Ascending aorta (tissue), 2 donors: ENCODE measurements at regions not wholly inside any gene's neighbourhood (a gene's known extent, or its start where the extent isn't known, plus 50 kb on each side); places are given as distances from the start of the nearest gene placed in this dataset.

ENCODE experiments used
- DNase-seq, 2 donors: peaks; one replicate each; pipeline ENCODE4 v3.0.0-alpha.2; 2019; ENCODE audit warnings: low spot score in 2 of 2
- H3K27ac ChIP-seq, 2 donors: fragments of 200-600 bp; sonication (generic); one replicate each; pipeline ENCODE4 v1.5.1; 2016 to 2017; ENCODE audit warnings: mild to moderate bottlenecking in 1 of 2
- H3K27me3 ChIP-seq: fragments of 200-600 bp; sonication (generic); one replicate; pipeline ENCODE4 v1.5.1; 2017
- H3K36me3 ChIP-seq, 2 donors: fragments of 200-600 bp; sonication (generic); one replicate each; pipeline ENCODE4 v1.5.1; 2016
- H3K4me1 ChIP-seq, 2 donors: fragments of 200-600 bp; sonication (generic); one replicate each; pipeline ENCODE4 v1.5.1; 2016 to 2017; ENCODE audit warnings: mild to moderate bottlenecking in 1 of 2
- H3K4me3 ChIP-seq, 2 donors: fragments of 200-600 bp; sonication (generic); one replicate each; pipeline ENCODE4 v1.5.1; 2016 to 2017; ENCODE audit warnings: mild to moderate bottlenecking in 1 of 2
- H3K9me3 ChIP-seq, 2 donors: fragments of 200-600 bp; sonication (generic); one replicate each; pipeline ENCODE4 v1.5.1; 2016
- CTCF ChIP-seq, 3 experiments: fragments of 200-600 bp in 2 of 3; fragments of 450-650 bp in 1 of 3; sonication (generic) in 2 of 3; IDR thresholded peaks; one replicate each; pipeline ENCODE4 v1.5.1; 2016 to 2019; ENCODE audit warnings: antibody characterized with exemption in 3 of 3, mild to moderate bottlenecking in 1 of 3, moderate library complexity in 1 of 3
- intact Hi-C: fragments of 100-400 bp; cut with DNase I; formaldehyde crosslinking; loops from one replicate; pipeline ENCODE4 v1.15.1; 2023

DNA sequence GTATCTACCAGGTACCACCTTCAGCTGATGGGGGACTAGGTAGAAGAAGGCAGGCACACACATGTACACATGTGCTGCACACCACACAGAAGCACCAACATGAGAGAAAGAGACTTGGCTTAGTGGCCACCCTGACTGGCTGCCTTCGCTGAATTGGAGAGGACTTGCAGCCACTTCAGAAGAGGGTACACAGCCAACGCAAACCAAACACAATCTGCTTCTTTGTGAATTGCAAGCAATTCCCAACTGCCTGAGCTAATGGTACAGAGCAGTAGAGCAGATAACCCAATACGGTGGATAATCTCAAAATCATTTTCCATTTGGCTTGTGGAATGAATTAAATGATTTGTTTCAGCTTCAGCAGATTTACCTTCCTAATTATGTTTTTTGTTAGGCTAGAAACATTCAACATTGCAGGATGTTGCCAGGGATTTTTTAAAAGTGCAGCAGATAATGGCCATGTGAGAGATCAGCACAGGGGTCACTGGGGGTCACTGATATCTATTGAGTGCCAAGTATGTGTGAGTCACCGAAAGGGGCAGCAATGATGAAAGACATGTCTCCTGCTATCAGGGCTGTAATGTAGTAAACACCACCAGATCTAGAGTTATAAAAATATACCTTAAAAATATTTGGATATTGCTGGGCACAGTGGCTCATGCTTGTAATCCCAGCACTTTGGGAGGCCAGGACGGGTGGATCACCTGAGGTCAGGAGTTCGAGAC lies 652.6 kb downstream of the BCL11A start:
- Histone ChIP-seq H3K27me3 (no peaks in the 10 kb centered on the region), H3K4me1 (no peaks in the 10 kb centered on the region), H3K9me3 (no peaks in the 10 kb centered on the region), H3K4me3 (no peak overlapping the region), H3K36me3 (no peaks in the 10 kb centered on the region), H3K27ac (no peak overlapping the region)
- intact Hi-C loops = no loop called here
- no peak for DNase-seq
- no peak for TF ChIP-seq CTCF (IDR thresholded peaks at IDR 0.05)

DNA sequence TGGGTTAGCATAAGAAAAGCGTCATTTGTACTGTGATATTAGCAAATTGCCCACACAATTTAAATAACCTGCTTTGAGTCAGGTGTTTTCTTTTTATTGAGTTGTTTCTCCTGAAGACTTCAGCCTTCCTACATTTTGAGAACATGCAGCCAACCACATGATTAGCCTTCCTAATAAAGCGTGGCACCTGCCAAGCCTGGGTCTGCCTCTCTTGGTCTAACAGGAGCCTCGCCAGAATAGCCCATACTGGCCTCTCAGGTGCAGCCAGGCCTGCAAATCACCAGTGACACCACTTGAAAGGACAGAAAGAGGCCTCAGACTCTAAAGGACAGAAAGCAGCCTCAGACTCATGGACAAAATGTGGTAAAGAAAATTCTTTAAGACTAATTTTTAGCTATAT lies 653.8 kb downstream of the BCL11A start:
- Histone ChIP-seq H3K27ac (no peak overlapping the region), H3K36me3 (no peaks in the 10 kb centered on the region), H3K4me3 (no peak overlapping the region), H3K4me1 (no peaks in the 10 kb centered on the region), H3K9me3 (no peaks in the 10 kb centered on the region), H3K27me3 (no peaks in the 10 kb centered on the region)
- intact Hi-C loops = no loop called here
- TF ChIP-seq CTCF (IDR thresholded peaks at IDR 0.05) = no peak
- DNase-seq = no peak

- no peak for TF ChIP-seq CTCF (IDR thresholded peaks at IDR 0.05)
- intact Hi-C loops = no loop called here
- no peak for DNase-seq
- Histone ChIP-seq H3K4me1 (no peaks in the 10 kb centered on the region), H3K27ac (no peak overlapping the region), H3K4me3 (no peak overlapping the region), H3K27me3 (no peaks in the 10 kb centered on the region), H3K9me3 (no peaks in the 10 kb centered on the region), H3K36me3 (no peaks in the 10 kb centered on the region)
Measured at GRCh38 chr2:59896499-59897245, 656.8 kb downstream of the BCL11A start.

- Histone ChIP-seq H3K27ac (no peak overlapping the region), H3K27me3 (no peaks in the 10 kb centered on the region), H3K9me3 (no peaks in the 10 kb centered on the region), H3K36me3 (no peaks in the 10 kb centered on the region), H3K4me1 (no peaks in the 10 kb centered on the region), H3K4me3 (no peak overlapping the region)
- intact Hi-C loops = no loop called here
- TF ChIP-seq CTCF (IDR thresholded peaks at IDR 0.05) = no peak
- DNase-seq = no peak
Measured at GRCh38 chr2:59893612-59894011, 659.8 kb downstream of the BCL11A start.

GRCh38 chr2:59892398-59892797 lies 661.1 kb downstream of the BCL11A start:
- no peaks in the 10 kb centered on the region for H3K36me3 ChIP-seq
- no peak for DNase-seq
- H3K4me3 ChIP-seq = no peak overlapping the region
- no peaks in the 10 kb centered on the region for H3K9me3 ChIP-seq
- TF ChIP-seq CTCF (IDR thresholded peaks at IDR 0.05) = no peak
- no peaks in the 10 kb centered on the region for H3K27me3 ChIP-seq
- intact Hi-C loops = no loop called here
- H3K4me1 ChIP-seq = no peaks in the 10 kb centered on the region
- no peak overlapping the region for H3K27ac ChIP-seq
